Forelimb muscle (tissue), 1 donor: ENCODE measurements at regions not wholly inside any gene's neighbourhood (a gene's known extent, or its start where the extent isn't known, plus 50 kb on each side); places are given as distances from the start of the nearest gene placed in this dataset.

Experiments
- DNase-seq: peaks from one replicate; pipeline ENCODE4 v3.0.0-alpha.2; 2013; ENCODE audit warnings: low read depth

DNA sequence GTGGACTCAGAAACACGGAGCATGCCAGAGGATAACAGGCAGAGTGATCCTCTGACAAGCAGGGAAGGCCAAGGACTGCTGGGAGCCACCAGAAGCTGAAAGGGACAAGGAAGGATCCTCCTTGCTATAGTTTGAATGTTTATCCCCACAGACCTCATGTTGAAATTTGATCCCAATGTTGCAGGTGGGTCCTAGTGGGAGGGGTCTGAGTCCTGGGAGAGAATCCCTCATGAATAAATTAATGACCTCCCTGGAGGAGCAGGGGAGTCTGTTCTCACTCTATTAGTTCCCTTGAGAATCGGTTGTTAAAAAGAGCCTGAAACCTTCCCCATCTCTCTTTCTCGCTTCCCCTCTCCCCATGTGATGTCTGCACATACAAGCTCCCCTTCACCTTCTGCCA lies 124.4 kb downstream of the FBXO15 start:
- DNase-seq = no peak

DNA sequence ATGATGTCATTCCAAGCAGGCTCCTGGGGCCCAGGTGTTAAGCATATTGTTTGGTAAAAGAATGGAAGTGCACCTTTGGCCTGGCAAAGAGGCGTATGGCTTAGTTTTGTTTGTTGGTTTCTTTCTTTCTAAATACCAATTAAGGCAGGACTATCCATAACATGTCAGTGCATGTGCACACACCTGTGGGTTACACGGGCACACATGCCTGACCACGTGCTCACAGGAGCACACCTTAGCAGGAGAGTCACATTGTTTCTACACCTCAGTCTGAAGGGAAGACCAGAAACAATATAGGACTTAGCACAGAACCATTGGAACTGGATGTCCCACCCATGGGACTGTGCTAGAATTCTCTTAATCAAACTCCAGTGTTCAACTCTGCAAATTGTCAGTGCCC lies 127.8 kb downstream of the FBXO15 start:
- DNase-seq = no peak

DNA sequence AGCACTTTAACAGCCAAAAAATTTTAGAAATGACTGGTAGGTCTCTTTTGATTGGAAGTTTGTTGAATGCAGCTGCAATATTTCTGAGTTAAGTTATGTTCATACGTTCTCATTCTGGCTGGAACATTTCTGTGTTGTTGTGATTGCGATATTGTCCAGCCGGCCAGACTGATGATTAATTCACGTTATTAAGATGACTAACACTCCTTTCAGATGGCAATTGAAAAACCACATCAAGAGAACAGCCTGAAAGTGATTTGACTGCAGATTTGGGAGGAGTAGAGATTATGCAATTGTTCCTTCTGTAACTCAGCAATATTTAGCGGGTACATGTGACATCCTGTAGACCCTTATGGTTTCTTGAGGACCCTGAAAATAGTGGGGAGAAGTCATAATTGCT lies 133.7 kb downstream of the FBXO15 start:
- DNase-seq = no peak

DNA sequence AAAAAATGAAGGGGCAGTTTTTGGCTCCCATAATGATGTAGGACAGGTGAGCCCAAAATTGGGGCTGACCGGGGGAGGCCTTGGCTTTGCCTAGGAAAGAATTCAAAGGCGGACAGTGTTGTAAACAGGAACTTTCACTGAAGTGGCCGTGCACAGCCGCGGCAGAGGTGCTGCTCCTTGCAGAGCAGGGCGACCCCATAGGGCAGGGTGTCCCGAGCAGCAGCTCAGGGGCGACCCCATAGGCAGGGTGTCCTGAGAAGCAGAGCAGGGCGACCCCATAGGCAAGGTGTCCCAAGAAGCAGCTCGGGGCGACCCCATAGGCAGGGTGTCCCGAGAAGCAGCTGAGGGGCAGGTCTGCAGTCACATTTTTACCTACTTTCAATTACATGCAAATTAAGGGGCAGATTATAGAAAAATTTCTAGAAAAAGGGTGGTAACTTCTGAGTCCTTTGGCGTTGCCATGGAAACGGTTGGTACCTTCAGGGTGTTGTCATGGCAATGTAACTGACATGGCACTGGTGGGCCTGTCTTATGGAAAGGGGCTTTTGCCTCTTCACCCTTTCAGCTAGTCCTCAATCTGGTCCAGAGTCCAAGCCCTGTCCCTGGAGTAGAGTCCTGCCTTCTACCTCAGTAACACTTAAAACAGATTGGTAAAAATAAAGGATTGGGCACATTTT lies 134.5 kb downstream of the FBXO15 start:
- no peak for DNase-seq

DNA sequence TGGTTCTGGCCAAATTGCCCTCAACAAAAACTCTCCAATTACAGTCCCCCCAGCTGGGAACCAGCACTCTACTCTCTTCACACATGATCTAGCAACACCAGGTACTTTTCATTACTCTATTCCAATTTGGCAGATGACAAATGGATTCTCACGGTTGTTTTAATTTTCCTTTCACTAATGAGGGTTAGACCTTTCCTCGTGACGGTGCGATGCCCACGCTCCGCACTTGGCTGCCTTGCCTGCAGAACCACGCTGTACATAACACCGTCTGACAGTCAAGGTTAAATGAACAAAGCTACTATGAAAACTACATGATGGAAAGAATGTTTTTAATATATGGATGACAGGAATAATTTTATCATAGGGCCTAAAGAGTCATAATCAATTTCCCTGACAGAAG lies 141.5 kb downstream of the FBXO15 start:
- DNase-seq = no peak

DNA sequence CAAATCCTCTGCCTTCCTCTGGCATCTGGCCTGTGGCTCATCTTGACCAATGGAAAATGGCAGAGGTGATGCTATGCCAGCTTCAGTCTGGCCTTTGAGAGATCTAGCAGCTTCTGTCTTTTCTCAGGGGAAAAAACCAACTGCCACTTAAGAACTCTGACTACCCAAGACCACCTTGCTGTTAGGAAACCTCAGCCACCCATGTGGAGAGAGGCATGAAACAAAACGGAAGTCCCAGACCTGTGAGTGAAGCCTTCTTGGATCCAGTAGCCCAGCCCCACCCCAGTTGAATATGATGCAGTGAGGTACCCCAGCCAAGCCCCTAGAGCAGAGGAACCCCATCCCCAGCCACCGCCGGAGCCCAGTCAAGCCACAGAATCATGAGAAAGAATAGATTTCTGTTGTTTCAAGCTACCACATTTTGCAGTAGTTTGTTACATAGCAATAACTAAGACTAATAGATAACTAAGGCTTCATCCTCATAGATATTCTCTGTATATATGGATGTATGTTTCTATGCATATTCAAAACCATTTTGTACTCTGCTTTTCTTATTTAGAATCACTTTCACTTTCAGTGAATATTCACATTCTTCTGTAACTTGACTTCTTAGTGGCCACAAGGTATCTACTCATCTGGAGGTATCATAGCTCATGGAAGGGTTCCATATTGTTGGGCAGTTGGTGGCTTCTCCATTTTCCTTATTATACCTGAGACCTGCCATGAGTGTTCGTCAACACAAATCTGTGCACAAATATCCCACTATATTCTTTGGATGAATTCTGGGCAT lies 142.1 kb downstream of the FBXO15 start:
- DNase-seq = no peak

DNA sequence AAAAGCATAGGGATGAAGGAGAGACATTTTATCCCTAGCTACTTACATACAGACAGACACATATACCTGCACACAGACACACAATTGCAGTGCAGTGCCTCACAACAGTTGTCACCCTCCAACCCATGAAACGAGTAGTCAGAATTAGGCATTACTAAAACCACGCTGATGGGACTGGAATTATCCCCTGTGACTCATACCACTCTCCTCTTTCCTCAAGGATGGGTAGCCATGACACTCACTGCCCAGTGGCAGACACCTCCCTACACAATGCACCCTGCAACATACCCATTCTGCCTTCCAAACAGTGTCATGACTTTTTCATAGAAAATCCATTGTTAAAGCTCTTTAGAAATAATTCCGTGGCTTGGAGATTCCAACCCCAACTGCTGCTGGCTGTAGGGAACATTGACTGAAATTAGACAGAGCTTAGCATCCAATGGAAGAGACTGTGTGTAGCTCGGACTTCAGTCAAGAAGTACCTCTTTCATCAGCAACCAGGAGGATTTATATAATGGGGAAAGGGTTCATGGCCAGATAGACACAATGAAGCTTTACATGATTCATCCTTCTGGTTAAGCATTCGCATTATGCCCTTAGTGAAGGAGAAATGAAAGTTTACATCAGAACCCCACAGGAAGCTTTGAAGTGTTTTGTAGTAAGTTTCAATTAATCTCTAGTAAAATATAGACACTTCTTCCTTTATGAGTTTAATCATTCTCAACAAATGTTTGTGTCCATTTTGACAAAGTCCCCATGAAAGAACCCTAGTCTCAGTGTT lies 155.2 kb downstream of the FBXO15 start:
- no peak for DNase-seq

DNA sequence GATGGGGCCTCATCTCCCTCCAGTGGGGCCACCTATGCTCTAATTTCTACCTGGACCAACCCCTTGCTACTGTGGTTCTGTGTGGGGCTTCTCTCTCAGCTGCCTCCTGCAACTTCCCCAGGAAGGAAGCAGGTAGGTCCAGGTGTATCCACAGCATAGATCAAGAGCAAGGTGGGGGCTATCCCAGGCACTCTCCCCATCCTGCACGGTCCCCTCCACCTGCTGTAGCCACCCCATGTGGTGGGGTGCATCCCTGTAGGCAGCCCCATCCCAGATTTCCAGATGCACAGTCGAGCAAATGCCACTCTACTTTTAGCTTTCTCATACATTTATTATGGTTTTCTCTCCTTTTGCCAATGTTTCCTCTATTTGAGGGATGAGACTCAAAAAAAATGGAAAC lies 156.1 kb downstream of the FBXO15 start:
- no peak for DNase-seq

DNA sequence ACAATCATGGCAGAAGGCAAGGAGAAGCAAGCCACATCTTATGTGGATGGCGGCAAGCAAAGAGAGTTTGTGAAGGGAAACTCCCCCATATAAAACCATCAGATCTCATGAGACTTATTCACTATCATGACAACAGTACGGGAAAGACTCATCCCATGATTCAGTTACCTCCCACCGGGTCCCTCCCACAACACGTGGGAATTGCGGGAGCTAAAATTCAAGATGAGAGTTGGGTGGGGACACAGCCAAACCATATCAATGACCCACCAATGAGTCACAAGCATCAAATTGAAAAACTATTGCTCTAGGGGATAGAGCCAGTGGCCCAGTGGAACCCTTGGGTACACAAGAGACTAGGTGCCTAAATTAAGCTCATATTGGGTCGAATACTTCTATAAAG lies 157.4 kb downstream of the FBXO15 start:
- DNase-seq = no peak

DNA sequence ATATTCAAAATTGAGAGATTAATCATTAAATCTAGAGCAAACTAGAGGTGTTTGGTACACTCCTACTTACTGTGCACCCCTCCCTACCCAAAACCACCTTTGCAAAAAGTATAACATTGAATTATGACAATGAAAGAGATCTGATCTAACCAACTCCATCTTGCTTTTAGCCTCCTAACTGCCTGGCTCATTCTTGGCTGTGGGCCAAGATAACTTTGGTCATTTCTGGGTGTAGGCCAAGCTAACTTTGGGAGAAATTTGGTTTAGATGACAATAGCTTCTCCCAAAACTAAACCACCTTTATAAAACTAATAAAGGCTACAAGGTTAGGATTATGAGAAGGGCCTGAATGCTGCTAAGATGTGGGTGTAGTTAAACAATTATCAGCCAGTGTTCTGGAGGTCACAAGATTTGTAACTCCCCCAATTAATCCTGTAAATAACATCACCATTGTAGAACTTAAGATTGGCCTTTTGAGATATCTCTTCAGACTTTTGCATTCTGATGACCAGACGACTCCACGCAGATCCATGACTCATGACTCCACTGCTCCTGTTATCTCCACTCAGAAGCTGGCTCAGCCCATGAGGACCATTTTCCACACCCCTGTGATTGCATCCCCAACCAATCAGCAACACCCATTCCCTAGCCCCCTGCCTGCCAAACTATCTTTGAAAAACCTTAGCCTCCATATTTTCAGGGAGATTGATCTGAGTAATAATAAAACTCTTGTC lies 160.2 kb downstream of the FBXO15 start:
- DNase-seq = no peak

DNA sequence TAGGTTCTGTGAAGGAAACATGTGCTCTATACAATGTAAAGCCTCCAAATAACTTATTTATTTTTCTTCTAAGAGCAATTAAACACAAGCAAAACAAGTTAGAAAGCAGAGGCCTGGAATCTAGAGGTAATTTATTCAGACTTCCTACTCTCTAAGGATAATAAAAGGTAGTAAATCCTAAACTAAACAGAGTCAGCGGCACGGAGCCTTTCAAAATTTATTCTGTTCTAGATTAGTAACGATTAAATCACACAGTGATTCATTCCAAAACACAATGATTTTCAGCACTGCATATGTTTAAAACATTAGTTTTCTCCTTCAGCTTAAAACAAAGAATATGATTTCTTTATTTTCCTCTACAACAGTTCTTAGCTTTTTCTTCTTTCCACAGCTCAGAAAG lies 160.9 kb downstream of the FBXO15 start:
- DNase-seq = no peak

DNA sequence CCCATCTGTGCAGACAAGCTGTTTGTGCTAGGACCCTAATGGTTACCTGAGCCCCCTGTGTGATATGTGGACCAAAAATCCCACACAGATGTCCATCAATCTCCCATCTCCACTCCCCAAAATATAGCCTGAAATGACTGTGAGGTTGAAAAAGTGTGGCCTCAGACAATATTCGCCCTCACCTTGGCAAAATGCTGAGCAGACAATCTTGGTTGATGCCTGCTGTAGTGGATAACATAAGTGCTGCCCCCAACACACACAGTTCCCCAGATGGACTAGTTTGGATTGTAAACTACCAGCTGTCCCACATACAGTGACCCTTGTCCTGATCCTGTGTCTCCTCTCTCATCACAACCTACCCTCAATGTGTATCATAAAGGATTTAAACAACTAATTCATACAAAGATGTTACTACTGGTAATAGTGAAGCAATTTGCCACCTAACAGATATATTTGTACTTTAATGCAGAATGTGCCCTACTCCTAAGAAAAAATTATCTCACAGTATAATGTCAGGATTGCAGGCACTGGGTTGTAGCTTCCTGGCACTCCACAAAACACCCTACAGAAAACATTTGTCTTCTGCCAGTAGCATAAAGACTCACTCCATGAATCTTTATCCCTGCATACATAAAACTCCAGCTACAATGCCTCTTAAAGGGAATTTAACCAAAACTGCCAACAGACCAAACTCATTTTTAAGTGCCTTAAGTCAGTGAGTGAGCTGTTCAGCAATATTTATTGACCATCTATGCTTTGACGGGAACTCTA lies 161.6 kb downstream of the FBXO15 start:
- no peak for DNase-seq

DNA sequence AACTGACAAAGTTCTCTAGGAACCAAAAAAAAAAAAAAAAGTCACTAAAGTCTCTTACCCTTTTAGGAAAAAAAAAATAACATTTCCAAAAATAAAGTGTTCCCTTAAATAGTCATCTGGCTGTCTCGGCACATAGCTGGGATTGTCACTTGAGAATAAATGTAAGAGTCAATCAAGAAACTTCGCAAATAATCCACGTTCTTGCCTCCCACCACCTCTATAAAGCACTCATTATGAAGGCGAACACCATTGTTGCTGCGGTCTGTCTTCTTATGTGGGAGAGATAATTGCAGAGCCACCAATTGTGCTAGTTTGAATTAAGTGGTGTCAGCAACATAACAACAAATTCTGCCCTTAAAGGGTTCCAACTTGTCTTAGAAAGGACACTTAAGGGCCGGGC lies 163.7 kb downstream of the FBXO15 start:
- DNase-seq = no peak

DNA sequence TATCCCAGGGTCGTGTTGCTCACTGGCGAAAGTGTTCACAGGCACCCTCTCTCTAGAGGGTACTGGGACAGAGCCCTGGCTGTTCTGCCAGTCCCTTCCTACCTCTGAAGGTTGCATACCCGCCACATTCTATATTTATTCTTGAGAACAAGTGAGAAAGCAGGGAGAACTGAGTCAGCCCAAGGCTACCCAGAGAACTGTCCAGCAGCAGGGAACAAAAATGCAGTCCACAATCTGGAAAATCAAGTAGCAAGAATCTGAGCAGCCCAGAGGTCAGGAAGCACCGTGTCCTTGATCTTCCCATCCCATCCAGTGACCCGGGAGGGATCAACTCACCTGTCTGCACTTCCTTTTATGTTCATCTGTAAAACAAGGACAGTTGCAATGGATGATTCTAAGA lies 164.1 kb downstream of the FBXO15 start:
- DNase-seq = no peak

DNA sequence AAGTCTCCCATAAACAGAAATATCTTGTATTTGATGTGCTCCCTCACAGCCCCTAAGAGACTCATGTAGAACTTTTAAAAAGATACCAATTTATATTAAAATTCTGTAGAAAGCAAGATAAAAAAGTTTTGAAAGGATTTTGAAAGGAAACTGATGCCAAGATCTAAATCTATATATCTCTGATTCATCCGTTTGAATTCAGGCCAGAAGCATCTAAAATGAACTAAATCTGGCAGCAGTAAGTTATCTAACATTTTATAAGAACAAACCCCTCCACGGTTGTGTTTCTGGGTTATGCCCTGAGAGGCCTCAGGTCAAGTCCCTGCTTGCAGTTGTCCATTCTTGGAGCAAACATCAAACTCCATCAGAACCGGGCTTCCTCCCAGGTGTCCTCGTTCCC lies 165.8 kb downstream of the FBXO15 start:
- no peak for DNase-seq

DNA sequence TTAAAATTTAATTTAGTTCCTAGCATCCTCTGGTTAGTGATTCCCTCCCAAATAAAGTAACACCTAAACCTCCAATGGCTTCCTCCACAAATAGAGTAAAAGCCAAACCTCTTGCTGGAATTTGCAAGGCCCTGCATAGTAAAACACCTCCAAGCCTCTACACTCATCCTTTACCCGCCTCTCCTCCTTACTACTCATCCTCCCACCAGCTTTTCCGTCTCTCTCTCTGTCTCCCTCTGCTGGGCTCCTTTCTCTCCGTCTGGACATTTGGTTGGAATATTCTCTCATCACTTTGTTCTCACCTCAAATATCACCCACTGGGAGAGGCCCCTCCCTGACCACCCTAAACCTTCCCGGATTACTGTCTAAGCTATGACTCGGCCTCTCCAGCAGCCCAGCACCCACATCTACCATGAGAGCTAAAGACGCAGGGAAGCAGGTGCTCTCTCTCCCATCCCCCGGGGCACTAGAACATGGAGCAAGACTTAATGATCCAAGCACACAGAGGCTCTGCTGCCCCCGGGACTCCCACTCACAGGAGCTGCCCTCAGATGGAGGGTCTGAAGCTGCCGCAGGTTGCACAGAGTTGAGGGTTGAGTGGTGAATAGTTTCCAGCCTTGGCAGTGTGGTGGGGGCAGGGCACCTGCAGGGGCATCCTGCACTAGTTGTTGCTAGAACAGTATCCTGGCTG lies 167.2 kb downstream of the FBXO15 start:
- DNase-seq = no peak

DNA sequence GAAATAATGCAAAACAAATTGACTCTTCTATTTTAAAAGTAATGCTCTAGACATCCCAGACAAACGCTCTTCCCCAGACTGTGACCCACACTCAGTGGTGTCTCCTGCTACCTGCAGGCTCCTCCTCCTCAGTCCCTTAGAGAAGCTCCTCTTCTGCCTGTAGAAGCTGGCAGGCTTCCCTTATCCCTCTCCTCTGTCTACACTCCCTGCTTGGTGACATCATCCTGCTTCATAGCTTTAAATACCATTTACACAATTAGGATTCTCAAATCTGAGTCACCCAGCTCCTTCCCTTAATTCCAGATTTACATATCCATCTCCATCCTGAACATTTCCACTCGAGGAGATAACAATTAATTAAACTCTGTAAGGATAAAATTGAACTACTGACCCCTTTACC lies 167.9 kb downstream of the FBXO15 start:
- DNase-seq = no peak

DNA sequence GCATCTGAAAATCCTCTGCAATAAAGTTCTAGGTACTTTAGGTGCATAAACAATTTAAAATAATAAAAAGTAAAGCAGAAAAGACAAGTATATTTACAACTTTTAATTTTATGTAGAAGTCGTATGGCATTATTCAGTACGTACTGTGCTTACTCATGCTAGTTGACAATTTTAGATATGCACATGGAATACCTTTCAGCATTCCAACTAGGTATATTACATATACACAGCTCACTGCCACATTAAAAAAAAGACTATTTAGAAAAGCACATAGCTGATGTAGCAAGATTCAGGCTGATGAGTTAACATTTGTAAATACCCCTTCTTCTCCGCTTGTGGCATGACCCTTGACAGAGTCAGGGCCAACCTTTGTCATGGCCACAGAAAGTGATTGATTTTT lies 171.2 kb downstream of the FBXO15 start:
- no peak for DNase-seq

DNA sequence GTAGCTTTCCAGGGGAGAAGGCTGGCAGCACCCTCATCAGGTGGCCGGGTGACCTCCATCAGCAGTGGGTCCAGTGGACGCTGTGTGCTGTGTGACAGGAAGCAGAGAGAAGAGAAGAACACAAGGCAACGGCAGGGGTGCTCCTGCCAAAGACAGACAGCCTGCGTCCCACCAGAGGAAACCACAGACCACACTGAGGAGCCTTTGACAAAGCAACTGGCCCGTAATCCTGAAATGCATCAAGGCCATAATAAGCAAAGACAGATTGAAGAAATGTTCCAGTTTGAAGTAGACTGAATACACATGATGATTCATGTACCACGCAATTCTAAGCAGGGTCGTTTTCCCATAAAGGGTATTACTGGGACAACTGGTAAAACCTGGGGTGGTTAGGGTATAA lies 172.4 kb downstream of the FBXO15 start:
- DNase-seq = no peak

DNA sequence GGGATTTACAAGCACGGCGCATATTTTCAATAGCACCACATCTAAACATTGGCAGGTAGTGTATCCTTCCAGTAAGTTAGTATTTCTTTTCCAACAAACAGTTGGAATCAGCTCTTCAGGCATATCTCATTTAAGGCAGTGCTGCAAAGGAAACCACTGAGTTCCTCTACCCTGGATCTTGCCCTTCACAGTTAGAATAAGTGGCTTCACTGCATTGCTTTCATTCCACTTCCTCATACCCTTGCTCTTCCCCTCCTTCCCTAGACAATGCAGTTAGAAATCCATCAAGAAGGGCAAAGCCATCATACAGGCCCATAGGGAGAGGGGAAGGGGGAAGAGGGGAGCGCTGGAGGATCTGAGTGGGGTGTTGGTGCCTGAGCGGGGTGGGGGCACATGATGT lies 173.7 kb downstream of the FBXO15 start:
- DNase-seq = no peak

DNA sequence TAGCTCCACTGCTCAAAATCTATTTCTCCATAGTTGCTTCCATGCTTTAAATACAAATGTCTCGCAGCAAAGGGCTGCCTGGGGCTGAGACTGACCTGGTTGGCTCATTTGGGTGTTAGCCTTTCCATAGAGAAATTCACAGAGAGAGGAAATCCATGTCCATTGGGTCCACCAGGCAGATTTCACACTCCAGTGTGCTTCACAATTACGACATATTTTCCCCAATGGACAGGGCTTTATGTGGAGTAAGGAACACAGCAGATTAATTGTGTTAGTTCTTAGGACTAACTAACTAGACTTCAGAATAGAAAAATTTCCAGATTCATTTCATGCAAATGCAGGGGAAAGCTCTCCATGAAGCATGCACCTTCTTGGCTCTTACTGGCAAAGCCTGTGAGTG lies 180.7 kb downstream of the FBXO15 start:
- no peak for DNase-seq
